HG03432 (cell line): ENCODE measurements at regions not wholly inside any gene's neighbourhood (a gene's known extent, or its start where the extent isn't known, plus 50 kb on each side); places are given as distances from the start of the nearest gene placed in this dataset.
A peak's percentile ranks its signal among the peaks of the same experiment; 100 is the strongest.

Experiments
- ATAC-seq: cut with Tn5 transposase; IDR thresholded peaks from one replicate; pipeline ENCODE4 v1.9.1; 2021; ENCODE audit warnings: mild to moderate bottlenecking, moderate library complexity; ENCODE audit not compliant: unreplicated experiment

DNA sequence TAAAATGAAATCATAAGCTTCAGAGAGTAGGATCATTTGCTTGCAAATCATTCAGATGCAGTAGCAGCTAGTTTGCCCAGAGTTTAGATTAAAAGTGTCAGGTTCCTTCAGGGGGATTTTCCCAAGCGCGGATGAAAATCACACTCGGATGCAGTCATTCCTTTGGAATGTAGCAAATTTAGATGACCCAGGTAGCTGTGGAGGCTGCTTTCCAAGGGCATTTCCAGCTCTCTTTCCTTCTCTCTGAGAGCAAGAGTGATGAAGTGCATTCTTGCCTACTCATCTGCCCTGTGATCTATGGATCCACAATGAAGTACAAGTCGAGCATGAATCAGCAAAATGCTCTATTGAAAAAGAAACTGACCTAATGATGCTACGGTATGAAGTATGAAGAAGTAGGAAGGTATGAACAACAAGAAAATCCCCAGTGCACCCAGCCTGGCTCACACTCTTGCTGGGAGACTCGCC, 200.2 kb downstream of the PLK2 start:
- ATAC-seq, result no peak

- no peak for ATAC-seq
Observed at GRCh38 chr5:58258984-58259684, 200.8 kb downstream of the PLK2 start.

GRCh38 chr5:58255970-58256369, 203.9 kb downstream of the PLK2 start:
- ATAC-seq, result no peak

DNA sequence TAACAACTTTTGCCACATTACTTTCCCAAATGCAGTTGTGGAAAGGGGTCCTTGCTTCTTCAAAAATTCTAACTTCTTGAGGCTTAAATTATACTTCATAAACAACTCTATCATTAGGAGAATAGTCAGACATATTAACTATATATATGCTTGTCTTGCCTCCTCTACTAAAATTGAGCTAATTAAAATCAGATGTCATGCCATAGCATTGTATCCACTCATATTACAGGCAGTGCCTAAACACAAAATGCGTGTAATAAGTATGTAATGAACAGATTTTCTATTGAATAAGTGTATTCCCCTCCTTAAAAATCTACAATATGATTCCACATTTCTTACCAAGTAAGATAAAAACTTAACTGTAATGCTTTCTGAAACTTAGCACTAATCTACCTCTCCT, 204.5 kb downstream of the PLK2 start:
- no peak for ATAC-seq

- no peak for ATAC-seq
Observed at GRCh38 chr5:58248221-58248620, 211.7 kb downstream of the PLK2 start.

DNA sequence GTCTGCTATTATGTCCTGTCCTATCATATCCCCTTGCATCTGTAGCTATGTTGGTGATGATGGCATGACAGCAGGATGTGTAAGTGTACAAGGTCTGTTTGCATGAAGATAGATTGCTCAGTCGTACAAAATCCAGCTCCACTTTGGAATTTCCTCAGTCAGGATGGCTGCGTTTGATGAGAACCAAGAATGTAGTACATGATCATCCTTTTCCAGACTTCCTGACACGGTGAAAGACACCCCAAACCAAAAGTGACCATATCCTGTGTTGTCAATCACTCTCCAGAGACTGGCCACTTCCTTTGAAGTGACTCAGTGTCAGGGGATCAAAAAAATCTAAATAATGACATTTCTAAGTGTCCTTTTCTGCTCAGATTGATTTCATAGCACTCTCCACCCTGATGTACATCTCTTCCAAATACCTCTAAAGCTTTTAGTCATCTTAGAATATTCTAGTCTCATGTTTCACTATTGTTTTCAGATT, 213.4 kb downstream of the PLK2 start:
- no peak for ATAC-seq

DNA sequence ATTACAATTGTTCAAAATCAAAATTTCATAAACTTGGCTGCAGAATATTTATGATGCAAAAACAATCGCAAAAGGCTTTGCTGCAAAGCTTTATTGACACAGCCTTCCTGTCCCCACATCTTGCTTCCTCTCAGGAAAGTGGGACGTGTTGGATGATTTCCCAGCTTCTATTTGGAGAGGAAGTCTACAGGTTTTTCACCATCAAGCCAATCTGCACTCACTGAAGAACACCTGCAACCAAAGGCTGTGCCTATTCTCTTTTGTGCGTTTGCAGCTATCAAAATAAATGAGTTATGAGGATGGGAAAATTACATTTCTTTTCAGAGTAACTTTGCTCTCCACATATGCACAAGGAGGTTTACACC, 214.4 kb downstream of the PLK2 start:
- no peak for ATAC-seq

DNA sequence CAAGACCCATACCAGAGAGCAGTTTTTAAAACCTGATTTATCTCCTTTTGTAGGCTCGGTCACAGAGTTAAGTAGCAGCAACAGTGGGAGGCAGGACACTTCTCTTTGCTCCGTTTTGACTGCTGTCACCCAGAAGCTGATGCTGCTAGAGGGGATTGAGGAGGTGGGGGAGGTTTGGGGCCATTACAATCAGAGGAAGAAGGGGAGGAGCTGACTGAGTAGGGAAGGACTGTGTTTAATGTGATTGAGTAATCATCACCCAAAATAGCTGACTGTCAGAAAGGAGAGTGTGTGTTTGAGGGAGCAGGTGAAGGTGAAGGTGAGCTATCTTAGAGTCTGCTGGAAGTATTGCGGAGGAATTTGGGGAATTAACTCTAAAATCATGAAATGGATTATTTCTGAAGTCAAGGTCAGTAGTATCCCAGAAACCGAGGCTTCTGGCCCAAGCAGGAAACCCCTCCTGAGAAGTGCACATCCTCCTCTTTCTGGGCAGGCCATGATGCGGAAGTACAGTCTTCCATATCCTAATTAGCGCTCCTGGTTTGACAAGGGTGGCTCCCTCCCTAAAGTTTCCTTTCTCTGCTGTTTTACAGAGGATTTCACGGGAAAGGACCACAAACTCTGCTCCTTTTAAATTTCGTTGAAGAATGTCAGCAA, 214.9 kb downstream of the PLK2 start:
- no peak for ATAC-seq

- no peak for ATAC-seq
Observed at GRCh38 chr5:58241389-58241788, 218.5 kb downstream of the PLK2 start.

GRCh38 chr5:58240322-58240721, 219.6 kb downstream of the PLK2 start:
- ATAC-seq, result no peak

DNA sequence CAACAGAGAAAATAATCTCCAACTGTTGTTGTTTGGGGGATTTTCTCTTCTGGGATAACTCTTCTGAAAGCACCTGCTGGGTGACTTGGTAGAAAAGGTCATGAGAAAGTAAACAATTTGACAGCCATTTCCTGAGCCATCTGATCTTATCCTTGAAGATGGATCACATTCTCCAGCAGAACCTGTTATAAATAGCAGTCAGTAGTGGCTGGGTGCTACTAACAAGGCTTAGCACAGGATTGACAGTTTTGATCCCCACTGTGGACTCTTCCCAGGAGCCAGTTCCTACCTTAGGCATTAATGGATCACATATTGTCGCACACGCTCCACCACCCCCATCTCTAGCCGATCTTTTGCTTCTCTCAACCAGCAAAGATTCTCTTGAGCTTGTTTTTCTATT, 220.2 kb downstream of the PLK2 start:
- no peak for ATAC-seq

DNA sequence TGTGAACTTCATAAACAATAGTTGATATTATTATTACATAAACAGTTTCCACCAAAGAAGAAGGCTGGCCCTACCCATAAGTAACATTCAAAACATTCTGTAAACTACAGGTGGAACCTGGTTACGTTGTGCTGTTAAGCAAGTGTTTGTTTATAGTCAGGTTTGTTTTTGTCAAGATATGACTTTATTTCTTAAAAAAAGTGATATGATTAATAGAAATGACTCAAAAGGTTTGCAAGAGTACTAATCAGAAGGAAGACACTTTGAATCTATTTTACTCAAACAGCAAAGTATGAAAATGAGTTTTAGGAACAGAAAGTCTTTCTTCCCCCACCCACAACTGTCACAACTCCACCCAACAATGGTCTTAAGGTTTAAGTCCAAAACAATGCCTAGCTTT, 220.8 kb downstream of the PLK2 start:
- ATAC-seq, result peak; percentile 40

DNA sequence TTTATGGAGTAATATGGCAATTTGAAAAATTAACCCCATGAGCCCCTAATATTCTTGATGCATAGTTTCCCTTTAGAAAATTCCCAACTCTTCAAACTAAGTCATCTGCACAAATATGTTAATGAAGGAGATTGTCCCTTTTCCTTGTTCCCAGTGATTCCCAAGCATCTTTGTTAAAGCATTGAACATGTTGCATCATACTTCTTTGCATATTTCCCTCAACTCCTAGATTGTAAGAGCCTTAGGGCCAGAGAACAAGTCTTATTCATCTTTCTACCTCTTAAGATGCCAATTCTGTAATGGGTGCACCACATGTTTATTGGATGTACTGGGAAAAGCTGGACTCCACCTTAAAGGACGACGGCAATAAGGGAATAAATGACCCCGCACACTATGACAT, 223.4 kb downstream of the PLK2 start:
- ATAC-seq, result no peak

DNA sequence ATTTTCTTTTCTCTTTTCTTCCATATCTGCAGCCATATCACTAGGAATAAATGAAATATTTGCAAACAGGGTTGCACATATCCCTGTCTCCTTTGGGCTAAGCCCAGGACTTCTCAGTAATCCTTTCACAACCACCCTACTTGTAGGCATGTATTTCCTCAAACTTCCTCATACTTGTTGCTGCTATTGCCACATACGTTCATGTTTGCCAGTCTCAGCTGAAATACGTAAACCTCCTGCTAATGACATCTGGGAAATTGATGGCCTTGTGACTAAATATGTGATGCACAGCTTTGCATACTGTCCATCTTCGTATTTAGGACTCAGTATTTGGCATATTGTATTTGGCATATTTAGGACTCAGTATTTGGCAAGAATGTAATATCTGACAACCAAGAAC, 224.6 kb downstream of the PLK2 start:
- no peak for ATAC-seq

DNA sequence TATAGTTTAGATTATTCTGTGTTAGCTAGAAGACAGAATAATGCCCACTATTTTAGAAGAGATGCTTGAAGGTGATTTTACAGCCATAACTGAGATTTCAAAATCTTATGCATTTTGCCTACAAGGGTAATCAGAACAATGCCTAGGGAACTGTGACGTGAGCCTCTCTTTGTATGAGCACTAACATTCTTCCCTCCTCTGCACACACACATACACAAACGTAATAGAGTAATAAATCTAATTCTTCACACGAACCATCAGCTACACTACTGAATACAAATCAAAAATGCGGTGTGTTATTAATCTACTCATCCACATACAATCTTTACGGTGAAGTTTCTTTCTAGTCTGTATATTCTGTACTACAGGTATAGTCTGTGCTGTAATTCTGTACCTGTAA, 227.8 kb downstream of the PLK2 start:
- no peak for ATAC-seq

DNA sequence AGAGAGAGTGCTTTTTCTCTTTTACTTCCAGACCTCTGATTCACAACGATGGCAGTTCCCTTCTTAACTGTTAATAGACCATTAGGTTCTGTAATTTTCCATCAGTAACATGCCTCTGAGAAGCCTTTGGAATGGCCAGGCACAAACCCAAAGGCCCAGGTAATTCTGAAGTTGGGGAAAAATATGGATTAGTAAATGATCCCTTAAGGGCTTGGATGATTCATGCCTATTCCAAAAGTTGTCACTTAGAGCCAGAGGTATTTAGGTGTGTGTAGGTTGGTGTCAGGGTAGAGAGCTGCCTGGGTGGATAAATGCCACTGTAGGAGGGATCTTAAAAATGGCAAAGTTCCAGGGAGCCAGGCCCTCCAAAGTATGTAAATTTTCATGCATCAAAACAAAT, 228.8 kb downstream of the PLK2 start:
- ATAC-seq, result no peak

DNA sequence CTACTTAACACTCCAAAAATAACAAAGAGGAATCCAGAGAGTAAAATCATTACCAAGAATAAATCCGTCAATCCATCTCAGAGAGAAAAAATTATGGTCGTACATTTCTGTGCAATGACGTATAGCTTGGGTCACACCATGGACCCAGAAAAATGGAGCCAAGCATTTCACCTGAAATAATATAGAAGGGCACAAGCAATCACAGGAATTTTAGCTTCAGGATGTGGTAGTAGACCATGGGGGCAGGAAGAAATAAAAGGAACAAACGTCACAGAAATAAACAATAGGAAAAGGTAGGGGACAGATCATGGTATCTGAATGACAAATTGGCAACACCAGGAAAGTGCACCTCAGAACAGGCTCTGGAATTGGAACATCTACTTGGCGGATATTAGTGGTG, 231.0 kb downstream of the PLK2 start:
- ATAC-seq, result no peak

DNA sequence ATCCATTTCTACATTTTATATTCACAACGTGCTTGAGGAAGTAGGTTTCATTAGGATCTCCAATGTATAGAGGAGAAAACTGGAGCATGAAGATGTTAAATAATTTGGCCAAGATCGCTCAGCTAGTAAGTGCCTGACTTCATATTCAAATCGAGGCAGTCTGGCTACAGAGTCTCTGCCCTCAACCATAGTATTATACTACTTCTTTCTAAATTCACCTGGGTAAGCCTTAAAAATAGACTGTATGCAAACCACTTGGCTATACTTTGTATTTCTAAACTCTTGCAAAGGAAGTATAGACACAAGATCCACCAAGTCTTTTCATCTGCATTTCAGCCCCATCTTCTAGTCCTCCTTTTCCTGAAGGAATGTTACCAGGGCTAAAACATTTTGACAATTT, 232.0 kb downstream of the PLK2 start:
- ATAC-seq, result no peak

- ATAC-seq, result no peak
Observed at GRCh38 chr5:58224661-58225060, 235.2 kb downstream of the PLK2 start.

DNA sequence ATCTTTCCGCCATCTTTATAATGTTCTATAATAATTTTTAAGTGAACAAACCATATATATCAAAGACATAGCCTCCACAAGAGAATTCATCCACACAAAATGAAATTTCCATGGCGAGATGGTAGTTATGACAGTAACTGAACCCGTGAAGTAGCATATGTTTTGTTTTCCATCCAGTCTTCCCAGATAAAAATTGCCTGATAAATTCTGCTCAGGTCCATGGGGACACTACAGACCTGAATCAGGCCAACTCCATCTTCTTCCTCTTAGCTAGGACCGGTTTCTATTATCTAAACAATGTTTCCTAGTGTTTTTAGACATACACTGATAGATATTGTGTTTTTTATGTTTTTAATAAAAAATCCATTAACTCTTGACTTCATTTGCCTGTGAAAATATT, 235.7 kb downstream of the PLK2 start:
- ATAC-seq, result no peak

DNA sequence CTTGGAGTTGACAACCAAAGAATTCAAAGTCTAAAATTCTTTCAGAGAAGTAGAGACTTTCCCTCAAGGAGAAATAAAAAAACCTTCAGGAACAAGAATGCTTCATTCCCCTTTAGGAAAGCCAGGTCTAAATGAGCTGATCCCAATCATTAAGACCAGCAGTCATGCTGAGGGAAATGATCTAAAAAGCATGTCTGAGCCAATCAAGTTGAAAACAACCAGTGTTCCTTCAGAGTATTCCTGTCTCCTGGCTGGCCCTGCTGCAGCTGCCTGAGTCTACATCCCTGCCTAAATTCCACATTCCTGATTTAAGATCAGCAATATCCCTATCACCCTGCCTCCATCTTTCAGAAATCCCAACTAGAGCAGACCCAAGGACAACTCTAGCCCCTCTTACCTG, 244.5 kb downstream of the PLK2 start:
- no peak for ATAC-seq

- no peak for ATAC-seq
Observed at GRCh38 chr5:58211441-58211840, 248.4 kb downstream of the PLK2 start.

GRCh38 chr5:58208674-58209073, 251.2 kb downstream of the PLK2 start:
- ATAC-seq, result no peak
